ENCODE measurements at regions not wholly inside any gene's neighbourhood (a gene's known extent, or its start where the extent isn't known, plus 50 kb on each side); places are given as distances from the start of the nearest gene placed in this dataset.

DNA sequence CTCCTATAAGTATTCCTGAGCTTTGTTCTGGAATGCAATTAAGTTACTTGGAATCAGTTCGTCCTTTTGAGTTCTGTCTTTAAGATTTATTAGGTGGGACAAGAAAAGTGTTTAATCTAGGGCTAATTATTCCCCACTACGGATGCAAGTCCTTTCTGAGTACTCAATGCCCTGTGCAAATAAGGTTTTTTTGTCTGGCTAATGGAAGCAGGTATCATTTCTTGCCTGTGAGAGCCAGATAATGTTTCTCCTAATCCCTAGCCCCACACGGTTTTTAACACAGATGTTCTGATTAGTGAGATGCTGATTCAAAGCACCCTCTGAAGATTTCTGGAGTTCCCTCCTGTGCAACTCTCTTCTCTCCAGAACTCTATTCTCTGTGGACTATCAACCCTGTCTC, 296.6 kb upstream of the PRICKLE1 start:
- no peaks in the 10 kb centered on the region for H3K4me1 ChIP-seq (ENCODE audit: control insufficient read depth in 4 of 4, insufficient read depth in 4 of 4, low read length in 3 of 4)
- no peaks in the 10 kb centered on the region for H3K27me3 ChIP-seq (ENCODE audit: control insufficient read depth in 4 of 4, insufficient read depth in 4 of 4, low read length in 3 of 4)
- H3K9ac ChIP-seq (ENCODE audit: low read depth in 1 of 2, low read length in 2 of 2), result no peak overlapping the region
- no peak overlapping the region for H3K27ac ChIP-seq (ENCODE audit: low read depth in 1 of 2, low read length in 2 of 2)
- peaks cover 0 to 3% (median 0%) of the 10 kb centered on the region in 4 donors for H3K9me3 ChIP-seq (ENCODE audit: control insufficient read depth in 4 of 4, low read length in 3 of 4)
- H3K4me3 ChIP-seq (ENCODE audit: low read depth in 1 of 3, low read length in 3 of 3), result no peak overlapping the region
- WGBS, result 33% methylated on average over 3 of the region's 3 CpGs
- no peaks in the 10 kb centered on the region for H3K36me3 ChIP-seq (ENCODE audit: control insufficient read depth in 4 of 4, insufficient read depth in 3 of 4, low read depth in 1 of 4, low read length in 3 of 4)
- TF ChIP-seq FOXA1 (IDR thresholded peaks at IDR 0.05) (no peak), RXRA (IDR thresholded peaks at IDR 0.05) (no peak), YY1 (IDR thresholded peaks at IDR 0.05) (no peak), NR2F2 (IDR thresholded peaks at IDR 0.05) (no peak), JUND (IDR thresholded peaks at IDR 0.05) (no peak), RAD21 (IDR thresholded peaks at IDR 0.05) (no peak), EGR1 (IDR thresholded peaks at IDR 0.05; ENCODE audit: low read depth in 2 of 2) (no peak), TAF1 (conservative IDR thresholded peaks at IDR 0.05) (no peak), GABPA (IDR thresholded peaks at IDR 0.05 in 1 of 2, conservative IDR thresholded peaks at IDR 0.05 in 1 of 2) (no peak), HNF4A (conservative IDR thresholded peaks at IDR 0.05) (no peak), SP1 (IDR thresholded peaks at IDR 0.05) (no peak), HNF4G (IDR thresholded peaks at IDR 0.05) (no peak), FOXA2 (IDR thresholded peaks at IDR 0.05) (no peak)
- TF ChIP-seq, protein P1, sequence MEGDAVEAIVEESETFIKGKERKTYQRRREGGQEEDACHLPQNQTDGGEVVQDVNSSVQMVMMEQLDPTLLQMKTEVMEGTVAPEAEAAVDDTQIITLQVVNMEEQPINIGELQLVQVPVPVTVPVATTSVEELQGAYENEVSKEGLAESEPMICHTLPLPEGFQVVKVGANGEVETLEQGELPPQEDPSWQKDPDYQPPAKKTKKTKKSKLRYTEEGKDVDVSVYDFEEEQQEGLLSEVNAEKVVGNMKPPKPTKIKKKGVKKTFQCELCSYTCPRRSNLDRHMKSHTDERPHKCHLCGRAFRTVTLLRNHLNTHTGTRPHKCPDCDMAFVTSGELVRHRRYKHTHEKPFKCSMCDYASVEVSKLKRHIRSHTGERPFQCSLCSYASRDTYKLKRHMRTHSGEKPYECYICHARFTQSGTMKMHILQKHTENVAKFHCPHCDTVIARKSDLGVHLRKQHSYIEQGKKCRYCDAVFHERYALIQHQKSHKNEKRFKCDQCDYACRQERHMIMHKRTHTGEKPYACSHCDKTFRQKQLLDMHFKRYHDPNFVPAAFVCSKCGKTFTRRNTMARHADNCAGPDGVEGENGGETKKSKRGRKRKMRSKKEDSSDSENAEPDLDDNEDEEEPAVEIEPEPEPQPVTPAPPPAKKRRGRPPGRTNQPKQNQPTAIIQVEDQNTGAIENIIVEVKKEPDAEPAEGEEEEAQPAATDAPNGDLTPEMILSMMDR (IDR thresholded peaks at IDR 0.05; ENCODE audit: low read depth, low read length, missing input control), result no peak
- TF ChIP-seq, protein P2, sequence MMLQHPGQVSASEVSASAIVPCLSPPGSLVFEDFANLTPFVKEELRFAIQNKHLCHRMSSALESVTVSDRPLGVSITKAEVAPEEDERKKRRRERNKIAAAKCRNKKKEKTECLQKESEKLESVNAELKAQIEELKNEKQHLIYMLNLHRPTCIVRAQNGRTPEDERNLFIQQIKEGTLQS (IDR thresholded peaks at IDR 0.05), result no peak
- TF ChIP-seq, protein P3, sequence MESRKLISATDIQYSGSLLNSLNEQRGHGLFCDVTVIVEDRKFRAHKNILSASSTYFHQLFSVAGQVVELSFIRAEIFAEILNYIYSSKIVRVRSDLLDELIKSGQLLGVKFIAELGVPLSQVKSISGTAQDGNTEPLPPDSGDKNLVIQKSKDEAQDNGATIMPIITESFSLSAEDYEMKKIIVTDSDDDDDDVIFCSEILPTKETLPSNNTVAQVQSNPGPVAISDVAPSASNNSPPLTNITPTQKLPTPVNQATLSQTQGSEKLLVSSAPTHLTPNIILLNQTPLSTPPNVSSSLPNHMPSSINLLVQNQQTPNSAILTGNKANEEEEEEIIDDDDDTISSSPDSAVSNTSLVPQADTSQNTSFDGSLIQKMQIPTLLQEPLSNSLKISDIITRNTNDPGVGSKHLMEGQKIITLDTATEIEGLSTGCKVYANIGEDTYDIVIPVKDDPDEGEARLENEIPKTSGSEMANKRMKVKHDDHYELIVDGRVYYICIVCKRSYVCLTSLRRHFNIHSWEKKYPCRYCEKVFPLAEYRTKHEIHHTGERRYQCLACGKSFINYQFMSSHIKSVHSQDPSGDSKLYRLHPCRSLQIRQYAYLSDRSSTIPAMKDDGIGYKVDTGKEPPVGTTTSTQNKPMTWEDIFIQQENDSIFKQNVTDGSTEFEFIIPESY (IDR thresholded peaks at IDR 0.05), result no peak
- TF ChIP-seq, protein P4, sequence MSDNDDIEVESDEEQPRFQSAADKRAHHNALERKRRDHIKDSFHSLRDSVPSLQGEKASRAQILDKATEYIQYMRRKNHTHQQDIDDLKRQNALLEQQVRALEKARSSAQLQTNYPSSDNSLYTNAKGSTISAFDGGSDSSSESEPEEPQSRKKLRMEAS (IDR thresholded peaks at IDR 0.05), result no peak
- TF ChIP-seq, protein P5, sequence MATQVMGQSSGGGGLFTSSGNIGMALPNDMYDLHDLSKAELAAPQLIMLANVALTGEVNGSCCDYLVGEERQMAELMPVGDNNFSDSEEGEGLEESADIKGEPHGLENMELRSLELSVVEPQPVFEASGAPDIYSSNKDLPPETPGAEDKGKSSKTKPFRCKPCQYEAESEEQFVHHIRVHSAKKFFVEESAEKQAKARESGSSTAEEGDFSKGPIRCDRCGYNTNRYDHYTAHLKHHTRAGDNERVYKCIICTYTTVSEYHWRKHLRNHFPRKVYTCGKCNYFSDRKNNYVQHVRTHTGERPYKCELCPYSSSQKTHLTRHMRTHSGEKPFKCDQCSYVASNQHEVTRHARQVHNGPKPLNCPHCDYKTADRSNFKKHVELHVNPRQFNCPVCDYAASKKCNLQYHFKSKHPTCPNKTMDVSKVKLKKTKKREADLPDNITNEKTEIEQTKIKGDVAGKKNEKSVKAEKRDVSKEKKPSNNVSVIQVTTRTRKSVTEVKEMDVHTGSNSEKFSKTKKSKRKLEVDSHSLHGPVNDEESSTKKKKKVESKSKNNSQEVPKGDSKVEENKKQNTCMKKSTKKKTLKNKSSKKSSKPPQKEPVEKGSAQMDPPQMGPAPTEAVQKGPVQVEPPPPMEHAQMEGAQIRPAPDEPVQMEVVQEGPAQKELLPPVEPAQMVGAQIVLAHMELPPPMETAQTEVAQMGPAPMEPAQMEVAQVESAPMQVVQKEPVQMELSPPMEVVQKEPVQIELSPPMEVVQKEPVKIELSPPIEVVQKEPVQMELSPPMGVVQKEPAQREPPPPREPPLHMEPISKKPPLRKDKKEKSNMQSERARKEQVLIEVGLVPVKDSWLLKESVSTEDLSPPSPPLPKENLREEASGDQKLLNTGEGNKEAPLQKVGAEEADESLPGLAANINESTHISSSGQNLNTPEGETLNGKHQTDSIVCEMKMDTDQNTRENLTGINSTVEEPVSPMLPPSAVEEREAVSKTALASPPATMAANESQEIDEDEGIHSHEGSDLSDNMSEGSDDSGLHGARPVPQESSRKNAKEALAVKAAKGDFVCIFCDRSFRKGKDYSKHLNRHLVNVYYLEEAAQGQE (IDR thresholded peaks at IDR 0.05), result no peak
- no peak for DNase-seq (ENCODE audit: low spot score)

All from liver (tissue), 8 donors.